GM06990 (cell line): ENCODE measurements at regions not wholly inside any gene's neighbourhood (a gene's known extent, or its start where the extent isn't known, plus 50 kb on each side); places are given as distances from the start of the nearest gene placed in this dataset.

Experiments
- DNase-seq: peaks from one replicate; pipeline ENCODE4 v3.0.0-alpha.2; 2011; ENCODE audit not compliant: insufficient read length; ENCODE audit errors: extremely low read depth
- H3K27me3 ChIP-seq: replicated peaks from 2 replicates; pipeline ENCODE4 v1.6.0; 2011; ENCODE audit warnings: low read length; ENCODE audit not compliant: control insufficient read depth, insufficient read depth
- H3K36me3 ChIP-seq: 2 replicates; pipeline ENCODE4 v1.5.1; 2011; ENCODE audit warnings: low read length; ENCODE audit not compliant: control insufficient read depth, insufficient read depth
- H3K4me3 ChIP-seq: replicated peaks from 2 replicates; pipeline ENCODE4 v1.5.1; 2011; ENCODE audit warnings: low read depth, mild to moderate bottlenecking, control low read depth, low read length
- TF ChIP-seq, protein P1 (sequence below): IDR thresholded peaks from 2 replicates; pipeline ENCODE4 v1.5.1; 2011; ENCODE audit warnings: low read length, control low read depth, mild to moderate bottlenecking, inconsistent platforms; ENCODE audit not compliant: insufficient read depth, poor library complexity, severe bottlenecking

DNA sequence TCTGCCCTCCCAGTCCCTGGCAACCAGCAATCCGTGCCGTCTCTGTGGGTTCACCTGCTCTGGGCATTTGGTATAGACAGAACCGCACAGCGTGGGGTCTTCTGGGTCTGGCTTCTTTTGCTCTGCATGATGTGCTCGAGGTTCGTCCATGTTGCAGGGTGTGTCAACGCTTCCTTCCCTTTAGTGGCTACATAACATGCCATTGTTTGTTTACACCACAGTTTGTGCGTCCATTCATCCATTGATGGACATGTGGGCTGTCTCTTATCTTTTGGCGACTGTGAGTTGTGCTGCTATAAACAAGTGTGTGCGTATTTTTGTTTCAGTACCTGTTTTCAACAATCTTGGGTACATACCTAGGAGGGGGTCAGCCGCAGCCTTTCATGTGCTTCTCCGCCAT is 149.5 kb upstream of the RPS6KA2 start:
- H3K27me3 ChIP-seq, result no peaks in the 10 kb centered on the region; the same call in 1 of the 2 replicates
- no peak for DNase-seq
- TF ChIP-seq, protein P1, sequence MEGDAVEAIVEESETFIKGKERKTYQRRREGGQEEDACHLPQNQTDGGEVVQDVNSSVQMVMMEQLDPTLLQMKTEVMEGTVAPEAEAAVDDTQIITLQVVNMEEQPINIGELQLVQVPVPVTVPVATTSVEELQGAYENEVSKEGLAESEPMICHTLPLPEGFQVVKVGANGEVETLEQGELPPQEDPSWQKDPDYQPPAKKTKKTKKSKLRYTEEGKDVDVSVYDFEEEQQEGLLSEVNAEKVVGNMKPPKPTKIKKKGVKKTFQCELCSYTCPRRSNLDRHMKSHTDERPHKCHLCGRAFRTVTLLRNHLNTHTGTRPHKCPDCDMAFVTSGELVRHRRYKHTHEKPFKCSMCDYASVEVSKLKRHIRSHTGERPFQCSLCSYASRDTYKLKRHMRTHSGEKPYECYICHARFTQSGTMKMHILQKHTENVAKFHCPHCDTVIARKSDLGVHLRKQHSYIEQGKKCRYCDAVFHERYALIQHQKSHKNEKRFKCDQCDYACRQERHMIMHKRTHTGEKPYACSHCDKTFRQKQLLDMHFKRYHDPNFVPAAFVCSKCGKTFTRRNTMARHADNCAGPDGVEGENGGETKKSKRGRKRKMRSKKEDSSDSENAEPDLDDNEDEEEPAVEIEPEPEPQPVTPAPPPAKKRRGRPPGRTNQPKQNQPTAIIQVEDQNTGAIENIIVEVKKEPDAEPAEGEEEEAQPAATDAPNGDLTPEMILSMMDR, result no peak
- H3K36me3 ChIP-seq, result no peaks in the 10 kb centered on the region
- H3K4me3 ChIP-seq, result no peak overlapping the region

DNA sequence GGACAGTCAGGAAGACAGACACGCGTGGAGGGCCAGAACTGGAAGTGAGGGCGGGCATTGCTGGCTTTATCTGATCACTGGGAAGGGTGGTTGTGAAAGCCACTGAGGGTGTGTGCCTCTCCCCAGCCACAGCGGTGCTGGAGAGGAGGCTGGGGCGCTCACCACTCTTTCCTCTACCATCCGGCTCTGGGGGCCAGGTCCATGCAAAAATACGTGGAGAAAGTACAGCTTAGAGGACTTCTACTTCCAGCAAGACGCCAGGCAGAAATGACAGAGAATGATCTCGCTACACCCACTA is 148.8 kb upstream of the RPS6KA2 start:
- Histone ChIP-seq H3K36me3 (no peaks in the 10 kb centered on the region), H3K4me3 (no peak overlapping the region), H3K27me3 (no peaks in the 10 kb centered on the region; the same call in 1 of the 2 replicates)
- TF ChIP-seq, protein P1, result no peak
- no peak for DNase-seq

DNA sequence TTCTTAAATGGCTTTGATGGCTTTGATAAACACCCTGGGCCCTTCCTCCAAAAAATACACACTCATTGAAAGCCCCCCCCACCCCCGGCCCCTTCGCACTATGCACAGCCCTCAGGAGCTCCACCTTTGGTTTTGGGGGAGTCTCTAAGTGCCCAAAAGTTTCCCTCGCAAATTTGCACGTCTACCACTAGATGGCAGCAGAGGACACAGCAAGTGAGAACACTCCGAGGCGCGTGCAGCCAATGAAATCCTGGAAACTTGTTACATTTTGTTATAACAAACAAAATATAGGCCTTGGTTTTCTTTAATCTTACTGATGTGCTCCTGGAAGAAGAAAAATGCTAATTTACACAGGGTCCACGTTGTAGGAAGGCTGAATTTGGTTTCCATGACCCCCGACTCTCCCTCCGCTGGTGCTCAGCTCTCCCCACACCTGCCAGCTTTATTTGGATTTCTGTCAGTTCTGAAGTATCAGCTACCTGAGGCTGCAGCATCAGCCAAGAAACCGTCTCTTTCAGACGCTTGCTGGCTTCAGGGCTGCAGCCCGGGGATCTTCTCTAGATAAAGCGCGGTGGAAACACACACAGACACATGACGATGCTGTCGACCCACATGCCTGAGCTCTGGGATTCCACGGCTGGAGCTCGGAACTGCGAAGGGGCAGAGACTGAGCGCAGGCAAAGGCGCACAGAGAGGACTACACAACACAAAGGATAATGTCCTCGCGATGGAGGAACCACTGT is 148.3 kb upstream of the RPS6KA2 start:
- no peaks in the 10 kb centered on the region; the same call in 1 of the 2 replicates for H3K27me3 ChIP-seq
- no peak for DNase-seq
- H3K36me3 ChIP-seq, result no peaks in the 10 kb centered on the region
- H3K4me3 ChIP-seq, result no peak overlapping the region
- TF ChIP-seq, protein P1, result peak; percentile 82

DNA sequence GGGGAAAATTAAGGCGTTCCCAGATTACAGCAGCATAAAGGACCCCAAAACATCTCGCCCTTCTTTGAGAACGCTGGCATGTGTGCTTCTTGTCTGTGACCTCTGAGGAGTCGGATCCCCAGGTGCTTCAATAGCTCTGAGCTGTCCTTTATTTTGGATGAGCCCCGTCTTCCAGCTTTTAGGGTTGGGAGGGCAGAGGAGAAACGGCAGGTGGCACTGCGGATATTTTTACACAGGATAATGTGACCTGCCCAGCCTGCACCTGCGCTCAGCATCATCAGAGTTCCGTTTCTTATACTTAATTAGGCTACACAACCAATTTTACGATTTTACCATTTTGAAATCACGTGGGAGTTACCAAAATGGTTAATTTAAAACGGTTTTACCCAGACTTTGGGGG is 147.7 kb upstream of the RPS6KA2 start:
- DNase-seq, result no peak
- TF ChIP-seq, protein P1, result no peak
- H3K27me3 ChIP-seq, result no peaks in the 10 kb centered on the region; the same call in 1 of the 2 replicates
- H3K36me3 ChIP-seq, result no peaks in the 10 kb centered on the region
- H3K4me3 ChIP-seq, result no peak overlapping the region

DNA sequence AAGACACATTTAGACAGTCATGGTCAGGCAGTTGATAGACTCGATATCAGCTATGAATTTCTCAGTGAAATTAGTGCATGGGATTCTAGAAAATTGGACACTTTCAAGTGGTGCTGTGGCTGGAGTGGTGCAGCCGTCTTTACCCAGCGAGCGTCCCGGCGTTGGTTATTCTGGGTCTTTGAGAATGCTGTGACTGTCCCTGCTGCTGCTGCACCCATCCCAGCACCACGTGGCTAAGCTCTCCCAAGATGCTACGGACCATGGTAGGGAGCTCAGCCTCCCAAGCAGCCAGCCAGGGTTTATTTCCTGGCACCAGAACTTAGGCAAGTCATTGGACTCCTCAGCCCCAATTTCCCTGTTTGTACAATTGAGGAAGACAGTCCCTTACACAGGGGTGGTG is 147.2 kb upstream of the RPS6KA2 start:
- no peaks in the 10 kb centered on the region for H3K36me3 ChIP-seq
- H3K4me3 ChIP-seq, result no peak overlapping the region
- TF ChIP-seq, protein P1, result no peak
- no peak for DNase-seq
- no peaks in the 10 kb centered on the region; the same call in 1 of the 2 replicates for H3K27me3 ChIP-seq

DNA sequence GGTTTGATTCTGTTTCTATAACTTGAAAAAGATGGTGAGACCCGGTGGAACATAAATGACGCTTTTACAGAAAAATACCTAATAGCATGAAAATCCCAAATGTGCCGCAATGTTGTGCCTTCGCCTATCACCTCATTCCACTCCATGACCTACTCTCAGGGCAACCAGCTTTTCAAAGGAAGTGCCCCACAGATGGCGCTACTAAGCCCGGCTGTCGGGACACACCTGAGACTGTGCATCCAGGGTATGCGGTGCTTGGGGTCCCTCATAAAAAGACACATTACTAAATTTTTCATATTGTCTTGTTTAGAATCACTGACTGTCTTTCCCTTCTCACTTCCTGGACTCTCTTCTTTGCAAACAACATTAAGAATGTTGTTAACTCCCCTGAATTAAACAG is 145.5 kb upstream of the RPS6KA2 start:
- Histone ChIP-seq H3K36me3 (no peaks in the 10 kb centered on the region), H3K4me3 (no peak overlapping the region), H3K27me3 (no peaks in the 10 kb centered on the region; the same call in 1 of the 2 replicates)
- TF ChIP-seq, protein P1, result peak; percentile 40
- no peak for DNase-seq
